IMR-90 (cell line): ENCODE measurements at regions not wholly inside any gene's neighbourhood (a gene's known extent, or its start where the extent isn't known, plus 50 kb on each side); places are given as distances from the start of the nearest gene placed in this dataset.

ENCODE experiments used
- ATAC-seq: fragments of 200-7000 bp; cut with Tn5 transposase; 2 replicates; pipeline ENCODE4 v1.9.1; 2020; ENCODE audit warnings: low read depth, mild to moderate bottlenecking, moderate library complexity
- BruUV-seq: library from RNA; stranded (reverse); fragments of 400-500 nt; replicated peaks from 2 replicates; lab custom pipeline; 2021; lab: Mats Ljungman, UMichigan
- CTCF ChIA-PET: fragments of 300-600 bp; formaldehyde crosslinking; extraction: SDS; loops from one replicate; lab custom pipeline; 2021; ENCODE audit warnings: antibody characterized with exemption; lab: Yijun Ruan, JAX
- POLR2A ChIA-PET: fragments of 300-600 bp; sonication (Branson Sonifier 250); formaldehyde crosslinking; loops from one replicate; lab custom pipeline; 2022; ENCODE audit warnings: antibody characterized with exemption; ENCODE audit not compliant: unreplicated experiment; lab: Charles Lee
- DNase-seq: peaks from one replicate; pipeline ENCODE4 v3.0.0; 2013
- H2AFZ ChIP-seq: replicated peaks from 2 replicates; pipeline ENCODE3; 2013; ENCODE audit warnings: low read length, mild to moderate bottlenecking; ENCODE audit not compliant: poor library complexity
- H2AK5ac ChIP-seq: 2 replicates; pipeline ENCODE4 v1.6.1; 2013; ENCODE audit warnings: low read depth, low read length, inconsistent platforms
- H2AK9ac ChIP-seq: replicated peaks from 2 replicates; pipeline ENCODE3; 2013; ENCODE audit warnings: mild to moderate bottlenecking, low read depth, low read length, moderate library complexity; ENCODE audit not compliant: poor library complexity
- H2BK120ac ChIP-seq: 2 replicates; pipeline ENCODE4 v1.6.1; 2013; ENCODE audit warnings: low read depth, low read length, inconsistent platforms
- H2BK15ac ChIP-seq: 3 replicates; pipeline ENCODE4 v1.6.1; 2013; ENCODE audit warnings: low read depth, low read length, inconsistent platforms
- H2BK20ac ChIP-seq: 2 replicates; pipeline ENCODE4 v1.6.1; 2013; ENCODE audit warnings: low read depth, mild to moderate bottlenecking, inconsistent platforms, low read length, moderate library complexity
- H2BK5ac ChIP-seq: 2 replicates; pipeline ENCODE4 v1.6.1; 2013; ENCODE audit warnings: mild to moderate bottlenecking, low read depth, low read length, inconsistent platforms; ENCODE audit not compliant: poor library complexity, severe bottlenecking
- H3K14ac ChIP-seq: replicated peaks from 2 replicates; pipeline ENCODE4 v1.6.1; 2013; ENCODE audit warnings: low read depth, low read length, inconsistent platforms
- H3K18ac ChIP-seq: 2 replicates; pipeline ENCODE4 v1.6.1; 2013; ENCODE audit warnings: low read depth, low read length, control low read depth
- H3K23ac ChIP-seq: 2 replicates; pipeline ENCODE4 v1.6.1; 2013; ENCODE audit warnings: low read depth, low read length, inconsistent platforms
- H3K27ac ChIP-seq: 2 replicates; pipeline ENCODE4 v1.5.1; 2013; ENCODE audit warnings: mild to moderate bottlenecking, control low read depth, low read length; ENCODE audit not compliant: insufficient read depth
- H3K27me3 ChIP-seq: 2 replicates; pipeline ENCODE4 v1.6.1; 2013; ENCODE audit warnings: low read length; ENCODE audit not compliant: control insufficient read depth, insufficient read depth
- H3K36me3 ChIP-seq: 2 replicates; pipeline ENCODE4 v1.6.1; 2013; ENCODE audit warnings: low read length, mixed read lengths; ENCODE audit not compliant: control insufficient read depth, insufficient read depth
- H3K4ac ChIP-seq: 2 replicates; pipeline ENCODE4 v1.6.1; 2013; ENCODE audit warnings: low read depth, low read length, inconsistent platforms
- H3K4me1 ChIP-seq: 2 replicates; pipeline ENCODE4 v1.6.1; 2013; ENCODE audit warnings: low read length, mixed read lengths; ENCODE audit not compliant: control insufficient read depth, insufficient read depth
- H3K4me2 ChIP-seq: 2 replicates; pipeline ENCODE4 v1.6.1; 2013; ENCODE audit warnings: low read depth, mild to moderate bottlenecking, control low read depth, low read length, moderate library complexity
- H3K4me3 ChIP-seq: 2 replicates; pipeline ENCODE4 v1.5.1; 2013; ENCODE audit warnings: low read depth, mild to moderate bottlenecking, control low read depth, low read length, moderate library complexity; ENCODE audit not compliant: insufficient read depth
- H3K56ac ChIP-seq: 2 replicates; pipeline ENCODE4 v1.6.1; 2013; ENCODE audit warnings: low read length, inconsistent platforms; ENCODE audit not compliant: insufficient read depth; ENCODE audit errors: extremely low read depth
- H3K79me1 ChIP-seq, 2 experiments: 2 replicates each; pipeline ENCODE4 v1.6.1; 2013; ENCODE audit warnings: low read length in 2 of 2, inconsistent platforms in 1 of 2, low read depth in 1 of 2
- H3K9ac ChIP-seq: 2 replicates; pipeline ENCODE4 v1.6.1; 2013; ENCODE audit warnings: low read depth, low read length, control low read depth
- H3K9me1 ChIP-seq: 2 replicates; pipeline ENCODE4 v1.6.1; 2013; ENCODE audit warnings: low read length, inconsistent platforms; ENCODE audit not compliant: insufficient read depth
- H3K9me3 ChIP-seq: 2 replicates; pipeline ENCODE4 v1.6.1; 2013; ENCODE audit warnings: low read length; ENCODE audit not compliant: control insufficient read depth, insufficient read depth
- H4K20me1 ChIP-seq: 2 replicates; pipeline ENCODE4 v1.6.1; 2013; ENCODE audit warnings: low read length, inconsistent platforms; ENCODE audit not compliant: insufficient read depth
- H4K5ac ChIP-seq: 2 replicates; pipeline ENCODE4 v1.6.1; 2013; ENCODE audit warnings: mild to moderate bottlenecking, low read depth, low read length, control low read depth
- H4K8ac ChIP-seq, 2 experiments: 2 replicates each; pipeline ENCODE4 v1.6.1; 2013; ENCODE audit warnings: low read depth in 2 of 2, low read length in 2 of 2, control low read depth in 1 of 2, inconsistent platforms in 1 of 2
- H4K91ac ChIP-seq: 2 replicates; pipeline ENCODE4 v1.6.1; 2013; ENCODE audit warnings: low read depth, low read length, inconsistent platforms; ENCODE audit not compliant: insufficient read depth
- BHLHE40 ChIP-seq: fragments of 150-350 bp; IDR thresholded peaks from 2 replicates; pipeline ENCODE4 v1.6.1; 2016; ENCODE audit warnings: mild to moderate bottlenecking, low read depth, low read length
- CEBPB ChIP-seq: IDR thresholded peaks from 2 replicates; pipeline ENCODE4 v1.6.1; 2012; ENCODE audit warnings: low read depth, low read length, improper control_type of control experiment
- CTCF ChIP-seq: conservative IDR thresholded peaks from 2 replicates; pipeline ENCODE4 v1.5.1; 2012; ENCODE audit warnings: mild to moderate bottlenecking, low read depth, low read length, improper control_type of control experiment
- ELK1 ChIP-seq: fragments of 150-350 bp; IDR thresholded peaks from 2 replicates; pipeline ENCODE4 v1.6.1; 2016; ENCODE audit warnings: low read depth, mild to moderate bottlenecking, low read length, moderate library complexity, borderline replicate concordance
- MAFK ChIP-seq: IDR thresholded peaks from 2 replicates; pipeline ENCODE4 v1.6.1; 2012; ENCODE audit warnings: low read depth, low read length, improper control_type of control experiment
- MAZ ChIP-seq: IDR thresholded peaks from 2 replicates; pipeline ENCODE4 v1.6.1; 2012; ENCODE audit warnings: low read depth, mild to moderate bottlenecking, low read length, improper control_type of control experiment, moderate library complexity, borderline replicate concordance
- NFE2L2 ChIP-seq: fragments of 150-350 bp; IDR thresholded peaks from 2 replicates; pipeline ENCODE4 v1.6.1; 2016; ENCODE audit warnings: low read depth, mild to moderate bottlenecking, low read length
- RAD21 ChIP-seq: IDR thresholded peaks from 2 replicates; pipeline ENCODE4 v1.6.1; 2012; ENCODE audit warnings: low read length, improper control_type of control experiment
- RCOR1 ChIP-seq: IDR thresholded peaks from 2 replicates; pipeline ENCODE4 v1.6.1; 2012; ENCODE audit warnings: mild to moderate bottlenecking, low read length, improper control_type of control experiment; ENCODE audit not compliant: insufficient replicate concordance
- RFX5 ChIP-seq: IDR thresholded peaks from 2 replicates; pipeline ENCODE4 v1.8.0; 2012; ENCODE audit warnings: low read depth, mild to moderate bottlenecking, low read length, moderate library complexity
- SMC3 ChIP-seq: fragments of 150-350 bp; IDR thresholded peaks from 2 replicates; pipeline ENCODE4 v1.6.1; 2016; ENCODE audit warnings: low read depth, mild to moderate bottlenecking, antibody characterized with exemption, low read length, moderate library complexity
- USF2 ChIP-seq: fragments of 150-350 bp; IDR thresholded peaks from 2 replicates; pipeline ENCODE4 v1.6.1; 2017; ENCODE audit warnings: mild to moderate bottlenecking, antibody characterized with exemption, low read length, low read depth
- WGBS, 2 experiments: methylation state at CpG; one replicate each; pipeline versions ENCODE4 v1.1.5 to v1.1.7; 2013; ENCODE audit warnings: missing lambda C conversion rate in 2 of 2; ENCODE audit not compliant: insufficient read length in 1 of 2; ENCODE audit errors: extremely low coverage in 2 of 2; 5-methylcytosine and 5-hydroxymethylcytosine counted together
- dilution Hi-C: fragments of 300-500 bp; cut with HindIII; formaldehyde crosslinking; loops from one replicate; pipeline ENCODE4 v1.14.3; 2018; ENCODE audit warnings: low sequenced_read_pairs; ENCODE audit not compliant: unreplicated experiment
- in situ Hi-C: fragments of 300-500 bp; cut with MboI; formaldehyde crosslinking; loops from 3 replicates; pipeline ENCODE4 v1.14.3; 2019; ENCODE audit warnings: low sequenced_read_pairs, inconsistent platforms, mixed read lengths
- intact Hi-C: fragments of 100-400 bp; cut with micrococcal nuclease; formaldehyde crosslinking; loops from 2 replicates; pipeline ENCODE4 v1.10.0; 2022

GRCh38 chr10:29210266-29210868 is 78.5 kb upstream of the LYZL1 start:
- CTCF ChIA-PET: no interaction called here

More at GRCh38 chr10:29210266-29210868, 78.5 kb upstream of the LYZL1 start:
- Histone ChIP-seq H3K27ac (no peak overlapping the region), H2BK120ac (no peak overlapping the region), H3K9ac (no peak overlapping the region), H3K14ac (no peak overlapping the region), H4K8ac (no peak overlapping the region), H2AFZ (no peak overlapping the region), H3K4me3 (no peak overlapping the region), H3K9me3 (peaks cover 10% of the 10 kb centered on the region), H2BK20ac (no peak overlapping the region), H3K4ac (no peak overlapping the region), H3K18ac (no peak overlapping the region), H3K27me3 (peaks cover 15% of the 10 kb centered on the region), H4K5ac (no peak overlapping the region), H3K56ac (no peak overlapping the region), H3K79me1 (no peaks in the 10 kb centered on the region), H2AK5ac (no peak overlapping the region), H3K4me1 (peaks cover 2% of the 10 kb centered on the region; the same call in 1 of the 2 replicates), H2BK5ac (no peak overlapping the region), H3K23ac (no peak overlapping the region), H2AK9ac (no peak overlapping the region), H2BK15ac (no peak overlapping the region), H4K91ac (no peak overlapping the region), H3K36me3 (no peaks in the 10 kb centered on the region), H3K9me1 (peaks cover 4% of the 10 kb centered on the region; the same call in 1 of the 2 replicates), H4K20me1 (no peaks in the 10 kb centered on the region), H3K4me2 (no peak overlapping the region)
- in situ Hi-C loops: no loop called here
- intact Hi-C loops: no loop called here
- no peak for TF ChIP-seq USF2
- TF ChIP-seq MAFK: peak; percentile 71
- TF ChIP-seq BHLHE40: no peak
- TF ChIP-seq RFX5: no peak
- TF ChIP-seq ELK1: no peak
- no peak for TF ChIP-seq RCOR1
- peak; percentile 71 for TF ChIP-seq NFE2L2
- TF ChIP-seq RAD21: no peak
- no peak for TF ChIP-seq SMC3
- no peak for TF ChIP-seq MAZ
- TF ChIP-seq CEBPB: no peak
- TF ChIP-seq CTCF: no peak
- WGBS, 2 experiments: no CpG with 5 or more reads among the region's 2 CpGs
- POLR2A ChIA-PET: no interaction called here
- ATAC-seq (no peak), DNase-seq (no peak)
- dilution Hi-C loops: no loop called here
- no TSS peak for BruUV-seq
